A673 (cell line): ENCODE measurements at regions not wholly inside any gene's neighbourhood (a gene's known extent, or its start where the extent isn't known, plus 50 kb on each side); places are given as distances from the start of the nearest gene placed in this dataset.

Experiments
- EZH2 ChIP-seq: fragments of 200-600 bp; sonication (generic); IDR thresholded peaks from 2 replicates; pipeline ENCODE4 v1.6.1; 2017; ENCODE audit warnings: borderline replicate concordance, low read depth, mild to moderate bottlenecking, mixed read lengths, antibody characterized with exemption, low read length; ENCODE audit not compliant: poor library complexity, severe bottlenecking
- TF ChIP-seq, protein P1 (sequence below): fragments of 300-800, 200-600 bp; sonication (generic); conservative IDR thresholded peaks from 2 replicates; pipeline ENCODE4 v1.5.1; 2017; ENCODE audit warnings: low read depth, mild to moderate bottlenecking, antibody characterized with exemption, low read length, moderate library complexity, mixed read lengths

DNA sequence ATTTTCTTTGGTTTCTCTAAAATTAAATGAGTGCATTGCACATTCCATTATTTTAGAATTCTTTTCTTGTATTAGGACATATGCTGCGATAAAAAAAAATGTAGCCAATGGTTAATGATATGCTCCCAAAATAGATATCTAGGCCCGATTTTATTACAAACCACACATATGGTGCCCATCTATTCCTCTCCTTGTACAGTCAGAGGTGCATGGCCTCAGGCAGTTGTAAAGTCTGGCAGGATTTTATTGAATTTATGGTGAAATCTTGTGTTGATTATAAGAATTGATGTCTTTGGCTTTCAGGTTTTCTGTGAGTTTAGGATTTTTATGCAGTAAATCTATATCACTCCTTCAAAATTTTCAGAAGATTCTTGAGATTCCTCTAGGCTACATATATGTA is 192.2 kb downstream of the RFPL4B start:
- TF ChIP-seq, protein P1, sequence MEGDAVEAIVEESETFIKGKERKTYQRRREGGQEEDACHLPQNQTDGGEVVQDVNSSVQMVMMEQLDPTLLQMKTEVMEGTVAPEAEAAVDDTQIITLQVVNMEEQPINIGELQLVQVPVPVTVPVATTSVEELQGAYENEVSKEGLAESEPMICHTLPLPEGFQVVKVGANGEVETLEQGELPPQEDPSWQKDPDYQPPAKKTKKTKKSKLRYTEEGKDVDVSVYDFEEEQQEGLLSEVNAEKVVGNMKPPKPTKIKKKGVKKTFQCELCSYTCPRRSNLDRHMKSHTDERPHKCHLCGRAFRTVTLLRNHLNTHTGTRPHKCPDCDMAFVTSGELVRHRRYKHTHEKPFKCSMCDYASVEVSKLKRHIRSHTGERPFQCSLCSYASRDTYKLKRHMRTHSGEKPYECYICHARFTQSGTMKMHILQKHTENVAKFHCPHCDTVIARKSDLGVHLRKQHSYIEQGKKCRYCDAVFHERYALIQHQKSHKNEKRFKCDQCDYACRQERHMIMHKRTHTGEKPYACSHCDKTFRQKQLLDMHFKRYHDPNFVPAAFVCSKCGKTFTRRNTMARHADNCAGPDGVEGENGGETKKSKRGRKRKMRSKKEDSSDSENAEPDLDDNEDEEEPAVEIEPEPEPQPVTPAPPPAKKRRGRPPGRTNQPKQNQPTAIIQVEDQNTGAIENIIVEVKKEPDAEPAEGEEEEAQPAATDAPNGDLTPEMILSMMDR = no peak
- TF ChIP-seq EZH2 = no peak
